Activated T-cell treated with anti-CD3 and anti-CD28 coated beads, Interleukin-2, amount 50 U/mL, for 4 hours (primary cell): ENCODE measurements at regions not wholly inside any gene's neighbourhood (a gene's known extent, or its start where the extent isn't known, plus 50 kb on each side); places are given as distances from the start of the nearest gene placed in this dataset.

Source experiments
- ATAC-seq, 2 donors: fragments of 200-7000 bp; cut with Tn5 transposase; one replicate each; pipeline ENCODE4 v1.10.0; 2021
- DNase-seq: peaks from one replicate; pipeline ENCODE4 v3.0.0-alpha.2; 2020
- H3K27me3 Mint-ChIP-seq: one replicate; pipeline ENCODE4 v1.8.0; 2021; ENCODE audit warnings: low read depth, mixed read lengths
- H3K36me3 Mint-ChIP-seq: one replicate; pipeline ENCODE4 v1.8.0; 2022; ENCODE audit warnings: mixed read lengths; ENCODE audit not compliant: insufficient read depth
- H3K4me1 Mint-ChIP-seq: one replicate; pipeline ENCODE4 v1.8.0; 2021; ENCODE audit warnings: low read depth, mixed read lengths
- H3K4me3 Mint-ChIP-seq: one replicate; pipeline ENCODE4 v1.8.0; 2021; ENCODE audit warnings: mild to moderate bottlenecking, moderate library complexity, mixed read lengths
- H3K9me3 Mint-ChIP-seq: one replicate; pipeline ENCODE4 v1.8.0; 2021; ENCODE audit warnings: mixed read lengths

DNA sequence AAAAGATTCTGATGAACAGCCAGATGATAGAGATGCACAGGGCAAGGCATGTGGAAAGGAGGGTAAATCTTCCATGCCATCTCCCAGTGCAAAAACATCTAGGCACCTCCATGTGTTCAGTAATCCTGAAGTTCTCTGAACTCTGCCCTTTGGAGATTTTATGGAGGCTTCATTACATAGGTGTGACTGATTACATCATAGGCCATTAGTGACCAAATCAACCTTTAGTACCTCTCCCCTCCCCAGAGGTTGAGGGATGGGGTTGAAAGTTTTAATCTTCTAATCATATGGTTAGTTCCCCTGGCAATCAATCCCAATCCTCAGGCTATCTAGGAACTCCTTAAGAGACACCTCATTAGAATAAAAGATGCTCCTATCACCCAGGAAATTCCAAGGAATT, 2190.2 kb upstream of the PIK3C3 start:
- H3K4me1 Mint-ChIP-seq: no peaks in the 10 kb centered on the region
- ATAC-seq (no peak), DNase-seq (no peak)
- no peaks in the 10 kb centered on the region for H3K27me3 Mint-ChIP-seq
- H3K4me3 Mint-ChIP-seq: no peak overlapping the region
- peaks cover 11% of the 10 kb centered on the region for H3K9me3 Mint-ChIP-seq
- no peaks in the 10 kb centered on the region for H3K36me3 Mint-ChIP-seq

DNA sequence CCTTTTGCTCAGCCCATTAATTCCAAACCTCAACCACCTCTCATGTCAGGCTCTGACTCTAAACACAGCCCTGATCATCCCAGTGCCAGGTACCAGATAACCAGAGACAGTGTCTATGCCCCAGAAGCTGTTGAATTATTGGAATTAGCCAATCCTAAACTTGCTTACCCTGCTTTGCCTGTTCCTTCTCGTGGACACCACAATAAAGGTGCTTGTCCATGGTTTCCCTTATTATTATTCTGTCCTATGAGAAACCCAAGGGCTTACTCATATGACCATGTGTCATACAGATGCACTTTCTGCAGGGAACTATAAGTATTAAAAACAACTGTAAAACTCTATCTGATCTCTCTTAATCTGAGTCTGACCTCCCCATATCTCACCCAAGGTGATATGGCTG, 2193.8 kb upstream of the PIK3C3 start:
- no peak overlapping the region for H3K4me3 Mint-ChIP-seq
- no peaks in the 10 kb centered on the region for H3K4me1 Mint-ChIP-seq
- ATAC-seq: no peak
- H3K9me3 Mint-ChIP-seq: peaks cover 20% of the 10 kb centered on the region
- H3K36me3 Mint-ChIP-seq: no peaks in the 10 kb centered on the region
- no peaks in the 10 kb centered on the region for H3K27me3 Mint-ChIP-seq
- DNase-seq: no peak

- Mint-ChIP-seq H3K4me3 (no peak overlapping the region), H3K27me3 (no peaks in the 10 kb centered on the region), H3K4me1 (no peaks in the 10 kb centered on the region), H3K36me3 (no peaks in the 10 kb centered on the region), H3K9me3 (peaks cover 24% of the 10 kb centered on the region)
- ATAC-seq (no peak), DNase-seq (no peak)
Measured at GRCh38 chr18:39759926-39760325, 2194.3 kb upstream of the CELF4 start.

DNA sequence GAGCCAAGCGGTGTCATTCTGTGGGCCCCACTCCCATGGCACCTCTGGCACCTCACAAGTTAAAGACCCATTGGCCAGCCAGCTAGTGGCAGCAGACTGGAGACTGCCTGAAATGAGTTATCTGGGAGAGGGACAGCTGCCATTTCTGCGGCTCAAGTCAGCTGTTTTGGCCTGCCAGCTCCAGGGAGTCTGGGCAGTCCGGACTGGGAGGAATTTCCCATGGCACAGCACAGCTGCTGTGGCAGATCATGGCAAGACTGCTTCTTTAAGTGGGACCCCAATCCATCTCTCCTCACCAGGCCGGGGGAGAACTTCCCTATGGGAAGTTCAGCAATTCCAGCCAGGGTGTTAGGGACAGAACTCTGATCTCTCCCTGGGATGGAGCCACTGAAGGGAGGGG, 2187.6 kb upstream of the CELF4 start:
- Mint-ChIP-seq H3K36me3 (no peaks in the 10 kb centered on the region), H3K9me3 (peaks cover 22% of the 10 kb centered on the region), H3K4me3 (no peak overlapping the region), H3K27me3 (no peaks in the 10 kb centered on the region), H3K4me1 (no peaks in the 10 kb centered on the region)
- ATAC-seq (no peak), DNase-seq (no peak)

DNA sequence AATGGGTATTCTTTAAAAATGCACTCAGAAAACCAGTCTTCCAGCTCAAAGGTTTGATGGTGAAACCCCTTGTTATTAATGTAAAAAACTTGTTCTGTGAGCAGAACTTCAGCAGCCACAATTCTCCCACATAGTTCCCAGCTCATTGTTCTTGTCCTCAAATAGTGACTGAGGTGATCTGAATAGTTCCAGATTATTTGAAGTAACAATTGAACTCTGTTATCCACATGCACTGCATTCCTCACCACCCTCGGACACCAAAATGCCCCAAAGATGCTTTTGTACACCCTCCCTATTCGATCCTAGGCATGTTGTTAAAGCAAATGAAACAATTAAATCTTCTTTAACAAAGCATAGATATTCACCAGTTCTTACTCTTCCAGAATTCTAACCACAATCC, 2186.8 kb upstream of the CELF4 start:
- Mint-ChIP-seq H3K4me3 (no peak overlapping the region), H3K36me3 (no peaks in the 10 kb centered on the region), H3K9me3 (peaks cover 22% of the 10 kb centered on the region), H3K4me1 (no peaks in the 10 kb centered on the region), H3K27me3 (no peaks in the 10 kb centered on the region)
- ATAC-seq: no peak
- DNase-seq: no peak

DNA sequence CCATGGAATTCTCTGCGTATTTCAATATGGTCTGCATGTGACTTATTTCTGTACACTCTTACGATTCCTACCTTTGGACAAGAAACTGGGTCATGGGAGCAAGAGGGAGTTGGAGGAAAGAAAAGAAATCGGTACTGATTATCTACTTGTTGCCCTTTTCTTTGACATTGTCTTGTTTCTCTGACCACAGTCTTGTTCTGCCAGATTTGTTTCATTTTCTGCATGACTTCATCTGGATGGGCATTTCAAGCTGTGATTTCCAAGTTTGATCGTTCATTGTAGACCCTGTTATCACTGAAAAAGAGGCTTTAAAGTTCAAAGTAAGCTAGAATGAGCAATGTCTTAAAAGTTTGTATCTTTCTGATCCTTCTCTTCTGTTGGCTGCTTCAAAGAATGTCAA, 2186.3 kb upstream of the CELF4 start:
- Mint-ChIP-seq H3K4me3 (no peak overlapping the region), H3K9me3 (peaks cover 21% of the 10 kb centered on the region)
- no peak for ATAC-seq

GRCh38 chr18:39751161-39751560, 2185.6 kb upstream of the CELF4 start:
- DNase-seq (no peak), ATAC-seq (no peak)
- Mint-ChIP-seq H3K27me3 (no peaks in the 10 kb centered on the region), H3K36me3 (no peaks in the 10 kb centered on the region), H3K9me3 (peaks cover 19% of the 10 kb centered on the region), H3K4me3 (no peak overlapping the region), H3K4me1 (no peaks in the 10 kb centered on the region)

More for the DNA sequence above, 2186.3 kb upstream of the CELF4 start:
- Mint-ChIP-seq H3K27me3 (no peaks in the 10 kb centered on the region), H3K4me1 (no peaks in the 10 kb centered on the region), H3K36me3 (no peaks in the 10 kb centered on the region)
- DNase-seq: no peak

GRCh38 chr18:39749154-39749553, 2183.6 kb upstream of the CELF4 start:
- DNase-seq (no peak), ATAC-seq (no peak)
- no peaks in the 10 kb centered on the region for H3K27me3 Mint-ChIP-seq
- H3K9me3 Mint-ChIP-seq: peaks cover 10% of the 10 kb centered on the region
- H3K4me3 Mint-ChIP-seq: no peak overlapping the region
- H3K36me3 Mint-ChIP-seq: no peaks in the 10 kb centered on the region
- H3K4me1 Mint-ChIP-seq: no peaks in the 10 kb centered on the region

GRCh38 chr18:39748727-39749126, 2183.1 kb upstream of the CELF4 start:
- peaks cover 10% of the 10 kb centered on the region for H3K9me3 Mint-ChIP-seq
- DNase-seq (no peak), ATAC-seq (no peak)
- H3K4me1 Mint-ChIP-seq: no peaks in the 10 kb centered on the region
- no peaks in the 10 kb centered on the region for H3K27me3 Mint-ChIP-seq
- H3K4me3 Mint-ChIP-seq: no peak overlapping the region
- H3K36me3 Mint-ChIP-seq: no peaks in the 10 kb centered on the region

GRCh38 chr18:39746201-39746600, 2180.6 kb upstream of the CELF4 start:
- ATAC-seq (no peak), DNase-seq (no peak)
- Mint-ChIP-seq H3K27me3 (no peaks in the 10 kb centered on the region), H3K4me3 (no peak overlapping the region), H3K4me1 (no peaks in the 10 kb centered on the region), H3K36me3 (no peaks in the 10 kb centered on the region), H3K9me3 (peaks cover 12% of the 10 kb centered on the region)

- DNase-seq: no peak
- Mint-ChIP-seq H3K4me3 (no peak overlapping the region), H3K36me3 (no peaks in the 10 kb centered on the region), H3K27me3 (no peaks in the 10 kb centered on the region), H3K4me1 (no peaks in the 10 kb centered on the region), H3K9me3 (peaks cover 9% of the 10 kb centered on the region)
- ATAC-seq: no peak
Measured at GRCh38 chr18:39743463-39743862, 2177.9 kb upstream of the CELF4 start.

DNA sequence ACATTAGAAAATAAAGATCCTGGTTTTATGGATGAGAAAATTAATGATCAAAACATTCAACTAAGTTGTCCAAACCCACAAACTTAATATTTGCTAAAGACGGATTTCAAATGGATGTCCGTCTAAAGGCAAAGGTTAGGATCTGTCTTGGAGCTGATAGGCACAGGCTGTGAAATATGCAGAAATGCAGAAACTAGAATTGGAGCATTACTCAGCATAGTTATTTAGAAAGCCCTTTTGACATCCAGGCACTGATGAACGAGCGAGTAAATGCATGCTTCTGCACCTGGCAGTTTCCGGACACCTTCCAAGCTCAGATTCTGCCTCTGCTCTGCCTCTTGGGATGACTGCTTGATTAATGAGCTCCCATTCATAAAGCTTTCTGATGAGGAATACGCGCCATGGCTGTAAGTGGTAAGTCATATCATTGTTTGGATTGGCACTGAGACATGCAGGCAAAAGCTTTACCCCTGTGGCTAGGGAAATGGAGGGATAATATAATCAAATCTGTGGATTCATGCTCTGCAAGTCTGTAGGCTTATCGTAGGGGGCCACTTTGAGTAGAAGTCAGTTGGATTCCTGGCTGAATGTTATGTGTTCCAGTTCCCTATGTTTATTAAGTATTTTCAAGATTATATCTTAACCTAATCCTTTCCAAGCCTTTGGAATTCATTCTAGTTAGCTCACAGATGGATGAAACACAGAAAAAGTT, 2176.3 kb upstream of the CELF4 start:
- DNase-seq (no peak), ATAC-seq (no peak)
- H3K4me1 Mint-ChIP-seq: no peaks in the 10 kb centered on the region
- peaks cover 5% of the 10 kb centered on the region for H3K9me3 Mint-ChIP-seq
- H3K36me3 Mint-ChIP-seq: no peaks in the 10 kb centered on the region
- no peaks in the 10 kb centered on the region for H3K27me3 Mint-ChIP-seq
- H3K4me3 Mint-ChIP-seq: no peak overlapping the region

DNA sequence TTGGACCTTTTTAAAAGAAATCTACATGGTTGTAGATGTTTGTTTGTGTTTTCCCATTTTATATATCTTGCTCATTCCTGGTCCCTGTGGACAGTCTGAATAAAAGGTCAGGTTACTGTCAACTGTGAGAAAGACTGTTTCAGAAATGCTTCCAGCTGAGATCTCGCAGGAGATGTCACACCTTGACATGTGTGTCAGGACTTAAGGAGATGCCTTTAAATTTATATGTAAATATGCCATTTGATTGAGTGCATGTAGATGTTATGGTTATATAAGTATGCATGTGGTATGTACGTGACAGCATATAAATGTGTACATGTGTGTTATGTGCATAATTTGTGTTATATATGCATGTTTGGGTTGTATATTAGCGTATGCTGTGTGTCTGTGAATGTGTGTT, 2172.3 kb upstream of the CELF4 start:
- ATAC-seq (no peak), DNase-seq (no peak)
- no peak overlapping the region for H3K4me3 Mint-ChIP-seq
- H3K27me3 Mint-ChIP-seq: no peaks in the 10 kb centered on the region
- H3K4me1 Mint-ChIP-seq: no peaks in the 10 kb centered on the region
- H3K36me3 Mint-ChIP-seq: no peaks in the 10 kb centered on the region
- H3K9me3 Mint-ChIP-seq: peaks cover 5% of the 10 kb centered on the region

DNA sequence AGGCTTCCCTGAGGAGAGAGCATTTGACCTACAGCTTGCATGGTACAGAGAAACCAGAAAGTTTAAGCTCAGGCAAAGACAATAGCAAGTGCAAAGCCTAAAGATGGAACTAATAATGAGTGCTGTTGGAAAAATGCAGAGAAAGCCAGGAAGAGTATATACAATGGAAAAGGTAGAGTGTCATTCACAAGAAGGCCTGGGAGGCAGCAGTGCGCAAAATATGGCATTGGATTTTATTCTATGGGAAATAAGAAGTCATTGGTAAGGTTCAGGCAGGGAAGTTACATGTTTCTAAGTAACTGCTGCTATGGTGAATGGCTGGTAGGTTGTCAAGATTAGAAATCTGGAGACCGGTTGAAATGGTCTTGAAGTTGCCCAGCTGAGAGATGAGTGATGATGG, 2167.3 kb upstream of the CELF4 start:
- H3K27me3 Mint-ChIP-seq: no peaks in the 10 kb centered on the region
- no peak for ATAC-seq

GRCh38 chr18:39730606-39731005, 2165.0 kb upstream of the CELF4 start:
- peaks cover 6% of the 10 kb centered on the region for H3K9me3 Mint-ChIP-seq
- H3K4me1 Mint-ChIP-seq: no peaks in the 10 kb centered on the region
- DNase-seq (no peak), ATAC-seq (no peak)
- no peaks in the 10 kb centered on the region for H3K27me3 Mint-ChIP-seq
- no peak overlapping the region for H3K4me3 Mint-ChIP-seq
- H3K36me3 Mint-ChIP-seq: no peaks in the 10 kb centered on the region

More for the DNA sequence above, 2167.3 kb upstream of the CELF4 start:
- Mint-ChIP-seq H3K4me1 (no peaks in the 10 kb centered on the region), H3K9me3 (peaks cover 6% of the 10 kb centered on the region), H3K36me3 (no peaks in the 10 kb centered on the region), H3K4me3 (no peak overlapping the region)
- DNase-seq: no peak

DNA sequence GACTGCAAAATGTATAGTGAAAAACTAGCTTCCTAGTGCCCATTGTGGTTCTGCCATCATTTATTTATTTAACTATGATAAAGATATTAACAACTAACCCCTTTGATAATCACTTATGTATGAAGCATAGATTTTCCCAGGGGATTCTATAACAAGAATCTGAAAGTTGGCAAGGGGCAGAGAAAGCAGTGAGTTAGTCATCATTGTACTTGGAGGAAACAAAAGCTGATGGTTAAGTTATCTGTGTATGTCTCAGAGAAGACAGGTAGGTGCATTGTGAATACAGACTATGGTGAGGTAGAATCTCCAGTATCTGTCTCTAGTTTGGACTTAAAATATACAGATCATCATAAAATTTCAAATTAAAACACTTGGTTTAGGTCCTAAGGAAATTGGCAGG, 2159.1 kb upstream of the CELF4 start:
- H3K36me3 Mint-ChIP-seq: no peaks in the 10 kb centered on the region
- DNase-seq (no peak), ATAC-seq (no peak)
- no peaks in the 10 kb centered on the region for H3K27me3 Mint-ChIP-seq
- no peak overlapping the region for H3K4me3 Mint-ChIP-seq
- H3K9me3 Mint-ChIP-seq: peaks cover 12% of the 10 kb centered on the region
- no peaks in the 10 kb centered on the region for H3K4me1 Mint-ChIP-seq
